ENCODE measurements at regions not wholly inside any gene's neighbourhood (a gene's known extent, or its start where the extent isn't known, plus 50 kb on each side); places are given as distances from the start of the nearest gene placed in this dataset.

- TF ChIP-seq CTCF (IDR thresholded peaks at IDR 0.05) = no peak
- H3K27ac ChIP-seq = no peak overlapping the region
- H3K4me1 ChIP-seq = no peaks in the 10 kb centered on the region
- H3K9me3 ChIP-seq = no peaks in the 10 kb centered on the region
- no peaks in the 10 kb centered on the region for H3K36me3 ChIP-seq
- DNase-seq (ENCODE audit: low spot score) = no peak
- no peak overlapping the region for H3K4me3 ChIP-seq
- no peaks in the 10 kb centered on the region for H3K27me3 ChIP-seq
Measured at GRCh38 chr16:75942936-75943335, 216.6 kb upstream of the CPHXL start.

GRCh38 chr16:75943705-75944514 is 217.6 kb upstream of the CPHXL start:
- H3K27me3 ChIP-seq = no peaks in the 10 kb centered on the region
- no peak overlapping the region for H3K4me3 ChIP-seq
- no peaks in the 10 kb centered on the region for H3K36me3 ChIP-seq
- no peak for TF ChIP-seq CTCF (IDR thresholded peaks at IDR 0.05)
- H3K4me1 ChIP-seq = no peaks in the 10 kb centered on the region
- DNase-seq (ENCODE audit: low spot score) = no peak
- no peak overlapping the region for H3K27ac ChIP-seq
- no peaks in the 10 kb centered on the region for H3K9me3 ChIP-seq

- no peak for TF ChIP-seq CTCF (IDR thresholded peaks at IDR 0.05)
- DNase-seq (ENCODE audit: low spot score) = no peak
- no peaks in the 10 kb centered on the region for H3K4me1 ChIP-seq
- H3K4me3 ChIP-seq = no peak overlapping the region
- no peaks in the 10 kb centered on the region for H3K9me3 ChIP-seq
- no peaks in the 10 kb centered on the region for H3K27me3 ChIP-seq
- no peak overlapping the region for H3K27ac ChIP-seq
- H3K36me3 ChIP-seq = no peaks in the 10 kb centered on the region
Measured at GRCh38 chr16:75945916-75946457, 219.7 kb upstream of the CPHXL start.

GRCh38 chr16:75947626-75948239 is 221.4 kb upstream of the CPHXL start:
- no peak overlapping the region for H3K4me3 ChIP-seq
- TF ChIP-seq CTCF (IDR thresholded peaks at IDR 0.05) = no peak
- no peaks in the 10 kb centered on the region for H3K36me3 ChIP-seq
- no peak for DNase-seq (ENCODE audit: low spot score)
- no peaks in the 10 kb centered on the region for H3K4me1 ChIP-seq
- no peaks in the 10 kb centered on the region for H3K9me3 ChIP-seq
- H3K27ac ChIP-seq = no peak overlapping the region
- H3K27me3 ChIP-seq = no peaks in the 10 kb centered on the region

GRCh38 chr16:75948441-75948840 is 222.2 kb upstream of the CPHXL start:
- DNase-seq (ENCODE audit: low spot score) = no peak
- Histone ChIP-seq H3K4me1 (no peaks in the 10 kb centered on the region), H3K9me3 (no peaks in the 10 kb centered on the region), H3K4me3 (no peak overlapping the region), H3K27me3 (no peaks in the 10 kb centered on the region), H3K27ac (no peak overlapping the region), H3K36me3 (no peaks in the 10 kb centered on the region)
- no peak for TF ChIP-seq CTCF (IDR thresholded peaks at IDR 0.05)
